GM12872 (cell line): ENCODE measurements at regions not wholly inside any gene's neighbourhood (a gene's known extent, or its start where the extent isn't known, plus 50 kb on each side); places are given as distances from the start of the nearest gene placed in this dataset.

Experiments
- TF ChIP-seq, protein P1 (sequence below): IDR thresholded peaks from 3 replicates; pipeline ENCODE4 v1.5.1; 2011; ENCODE audit warnings: low read depth, mild to moderate bottlenecking, low read length, moderate library complexity; ENCODE audit not compliant: insufficient read depth

DNA sequence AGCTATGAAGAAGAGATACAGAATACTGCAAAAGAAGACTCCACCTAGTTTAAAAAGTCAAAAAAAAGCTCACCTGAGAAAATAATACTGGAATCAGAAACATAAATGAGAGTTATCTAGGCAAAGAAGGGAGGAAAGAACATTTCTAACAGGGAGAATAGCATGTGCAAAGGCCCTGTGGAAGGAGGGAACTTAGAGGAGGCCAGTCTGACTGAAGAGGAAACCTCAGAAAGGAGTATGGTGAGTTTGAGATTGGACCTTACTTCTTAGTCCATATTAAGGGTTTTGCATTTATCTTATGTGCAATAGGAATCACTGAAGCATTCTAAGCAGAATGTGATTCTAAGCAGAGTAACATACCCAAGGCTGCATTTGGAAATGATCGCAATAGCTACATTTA lies 193.2 kb downstream of the LNPK start:
- TF ChIP-seq, protein P1, sequence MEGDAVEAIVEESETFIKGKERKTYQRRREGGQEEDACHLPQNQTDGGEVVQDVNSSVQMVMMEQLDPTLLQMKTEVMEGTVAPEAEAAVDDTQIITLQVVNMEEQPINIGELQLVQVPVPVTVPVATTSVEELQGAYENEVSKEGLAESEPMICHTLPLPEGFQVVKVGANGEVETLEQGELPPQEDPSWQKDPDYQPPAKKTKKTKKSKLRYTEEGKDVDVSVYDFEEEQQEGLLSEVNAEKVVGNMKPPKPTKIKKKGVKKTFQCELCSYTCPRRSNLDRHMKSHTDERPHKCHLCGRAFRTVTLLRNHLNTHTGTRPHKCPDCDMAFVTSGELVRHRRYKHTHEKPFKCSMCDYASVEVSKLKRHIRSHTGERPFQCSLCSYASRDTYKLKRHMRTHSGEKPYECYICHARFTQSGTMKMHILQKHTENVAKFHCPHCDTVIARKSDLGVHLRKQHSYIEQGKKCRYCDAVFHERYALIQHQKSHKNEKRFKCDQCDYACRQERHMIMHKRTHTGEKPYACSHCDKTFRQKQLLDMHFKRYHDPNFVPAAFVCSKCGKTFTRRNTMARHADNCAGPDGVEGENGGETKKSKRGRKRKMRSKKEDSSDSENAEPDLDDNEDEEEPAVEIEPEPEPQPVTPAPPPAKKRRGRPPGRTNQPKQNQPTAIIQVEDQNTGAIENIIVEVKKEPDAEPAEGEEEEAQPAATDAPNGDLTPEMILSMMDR, result no peak

DNA sequence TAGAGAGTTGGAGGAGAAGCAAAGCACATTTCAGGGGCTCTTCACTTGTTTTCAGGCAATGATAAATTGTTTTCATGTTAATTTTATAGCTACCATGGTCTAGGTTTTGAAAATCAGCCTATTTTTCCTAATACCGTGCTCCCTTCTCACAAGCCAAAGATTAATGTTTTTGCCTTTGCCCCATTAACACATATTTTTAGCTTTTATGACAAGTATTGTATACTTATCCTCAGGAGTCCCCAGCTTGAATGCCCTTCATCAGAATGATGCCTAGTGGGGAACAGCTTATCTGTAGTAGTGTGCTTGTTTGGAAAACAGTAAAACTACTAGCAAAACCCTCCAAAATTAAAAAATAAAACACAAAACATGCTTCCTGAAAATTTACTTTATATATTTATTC lies 194.0 kb downstream of the LNPK start:
- TF ChIP-seq, protein P1, result no peak

DNA sequence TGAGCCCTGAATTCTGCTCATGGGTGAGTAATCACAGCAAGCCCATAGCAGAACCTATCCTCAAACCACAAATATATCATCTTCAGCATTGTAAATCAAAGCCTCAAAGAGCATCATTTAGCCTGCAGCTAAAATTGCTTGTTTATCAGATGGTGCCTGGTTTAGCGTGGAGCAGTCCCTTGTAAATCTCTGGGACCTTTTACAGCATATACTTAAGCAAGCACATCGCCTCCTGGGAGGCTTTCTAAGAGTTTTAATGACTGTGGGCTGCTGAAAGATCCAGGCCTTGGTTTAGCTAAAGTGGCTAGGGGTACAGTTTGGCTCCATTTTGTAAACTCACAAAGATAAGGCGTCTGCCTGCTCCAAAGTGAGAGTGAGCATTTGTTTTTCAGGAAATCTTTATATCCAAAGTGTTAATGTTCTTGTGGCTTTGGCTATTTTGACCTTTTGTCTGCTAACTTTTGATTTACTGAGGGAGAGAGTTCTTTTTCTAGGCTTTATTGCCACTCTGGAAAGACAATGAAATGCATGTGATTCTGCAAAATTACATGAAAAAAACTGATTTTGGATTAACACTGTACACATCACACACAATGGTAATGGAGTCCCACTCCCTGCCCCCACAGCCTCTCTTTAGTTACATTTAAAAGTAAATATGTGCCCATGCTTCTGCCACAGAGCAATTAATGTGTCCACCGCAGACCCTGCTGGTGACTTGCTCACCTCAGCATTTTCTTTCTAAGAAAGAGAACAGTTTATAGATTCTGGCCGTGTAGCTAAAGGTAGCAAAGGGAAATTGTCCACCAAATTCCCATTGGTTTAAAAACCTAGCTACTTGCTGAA lies 194.8 kb downstream of the LNPK start:
- TF ChIP-seq, protein P1, result no peak

DNA sequence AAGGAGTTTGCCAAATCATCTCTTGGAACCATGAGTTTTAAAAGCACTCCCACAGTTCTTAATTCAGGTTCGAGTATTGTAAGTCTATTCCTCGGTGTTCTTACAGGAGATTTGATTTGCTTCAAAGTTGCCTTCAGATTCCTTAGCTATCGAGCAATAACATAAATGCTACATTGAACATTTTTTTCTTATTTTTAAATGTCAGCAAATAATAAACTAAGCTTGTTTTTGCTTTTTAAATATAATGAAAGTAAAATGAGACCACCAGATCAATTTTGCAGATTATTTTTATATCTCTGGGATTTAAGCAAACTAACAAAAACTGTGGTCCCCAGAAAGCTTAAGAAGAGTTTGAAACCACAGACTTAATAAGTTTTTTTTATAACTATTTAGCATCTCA lies 195.5 kb downstream of the LNPK start:
- TF ChIP-seq, protein P1, result no peak

DNA sequence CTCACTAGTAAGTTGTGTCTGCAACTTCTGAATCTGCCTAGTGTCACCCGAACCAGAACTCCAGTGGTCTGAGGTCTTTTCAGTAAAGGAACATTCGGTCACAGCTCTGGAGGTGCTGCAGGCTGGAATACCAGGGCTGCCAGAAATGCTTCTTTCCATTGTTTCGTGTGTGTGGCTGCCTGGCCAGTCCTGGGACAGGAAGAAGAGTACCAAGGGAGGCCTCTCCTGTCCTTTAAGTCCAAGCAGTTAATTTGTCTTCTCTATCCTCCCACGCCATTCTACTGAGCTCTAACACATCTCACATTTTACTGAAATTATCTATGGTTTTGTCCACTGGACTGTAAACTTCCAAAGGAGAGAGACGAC lies 196.0 kb downstream of the LNPK start:
- TF ChIP-seq, protein P1, result no peak

DNA sequence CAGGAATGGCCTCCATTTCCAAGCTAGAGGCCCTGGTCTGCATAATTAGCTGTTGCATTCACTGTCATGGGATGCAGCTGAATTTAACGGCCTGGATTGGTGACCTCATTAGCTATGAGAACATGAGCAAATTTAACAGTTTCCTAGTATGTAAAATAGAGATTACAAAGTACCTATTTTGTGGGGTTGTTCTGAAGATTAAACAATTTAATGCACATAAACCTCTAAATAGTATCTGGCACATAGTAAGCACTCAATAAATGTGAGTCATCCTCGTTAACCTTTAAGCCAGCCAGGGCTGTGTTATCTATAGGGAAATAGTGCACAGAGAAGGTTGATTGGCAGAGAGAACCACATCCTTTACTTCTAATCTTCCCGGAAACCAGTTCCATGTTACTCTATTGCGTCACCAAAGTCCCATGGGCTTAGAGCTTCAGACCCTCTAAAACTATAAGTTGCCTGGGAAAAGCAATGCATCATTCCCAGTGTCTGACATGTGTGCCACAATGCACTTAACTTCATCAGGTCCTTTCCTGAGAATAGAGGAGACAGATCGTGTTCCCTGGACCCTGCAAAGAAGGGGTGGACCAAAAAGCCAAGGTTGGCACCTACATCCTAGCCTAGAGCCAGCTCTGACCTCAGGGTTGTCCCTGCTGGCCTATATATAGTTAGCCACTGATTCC lies 196.5 kb downstream of the LNPK start:
- TF ChIP-seq, protein P1, result no peak

DNA sequence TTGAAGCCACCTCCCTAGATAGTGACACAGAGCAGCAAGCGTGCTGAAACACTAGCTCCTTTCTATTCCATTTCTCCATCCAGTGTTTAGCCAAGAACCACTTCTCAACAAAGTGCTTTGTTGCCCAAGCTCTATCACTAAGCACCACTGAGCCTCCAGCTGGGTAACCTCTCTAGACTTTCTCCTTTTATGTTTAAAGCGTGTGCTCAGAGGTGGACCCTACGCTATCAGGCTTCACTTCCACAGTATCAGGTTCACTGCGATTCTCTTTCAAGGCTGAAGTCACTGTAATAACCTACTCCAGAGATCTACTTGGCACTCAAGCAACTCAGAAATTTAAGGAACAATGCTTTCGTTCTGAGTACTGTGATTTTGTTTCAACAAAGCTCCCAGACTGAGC lies 197.9 kb downstream of the LNPK start:
- TF ChIP-seq, protein P1, result no peak
